ENCODE measurements at regions not wholly inside any gene's neighbourhood (a gene's known extent, or its start where the extent isn't known, plus 50 kb on each side); places are given as distances from the start of the nearest gene placed in this dataset.

- TF ChIP-seq CTCF (IDR thresholded peaks at IDR 0.05; ENCODE audit: low read depth, low read length, missing control alignments) = no peak
- no peak for DNase-seq (ENCODE audit: extremely low read depth, low read depth)
- H3K4me3 ChIP-seq (replicated peaks; ENCODE audit: low read depth, low read length) = no peak overlapping the region
These were observed 108.8 kb upstream of the EEPD1 start for GRCh38 chr7:36044101-36044892.

- no peak for DNase-seq (ENCODE audit: extremely low read depth, low read depth)
- no peak overlapping the region for H3K4me3 ChIP-seq (replicated peaks; ENCODE audit: low read depth, low read length)
- TF ChIP-seq CTCF (IDR thresholded peaks at IDR 0.05; ENCODE audit: low read depth, low read length, missing control alignments) = no peak
These were observed 107.7 kb upstream of the EEPD1 start for GRCh38 chr7:36045326-36045725.

- DNase-seq (ENCODE audit: extremely low read depth, low read depth) = no peak
- no peak overlapping the region for H3K4me3 ChIP-seq (replicated peaks; ENCODE audit: low read depth, low read length)
- no peak for TF ChIP-seq CTCF (IDR thresholded peaks at IDR 0.05; ENCODE audit: low read depth, low read length, missing control alignments)
These were observed 107.2 kb upstream of the EEPD1 start for GRCh38 chr7:36045830-36046341.

GRCh38 chr7:36047091-36047658, 105.9 kb upstream of the EEPD1 start:
- peak; percentile 33 for TF ChIP-seq CTCF (IDR thresholded peaks at IDR 0.05; ENCODE audit: low read depth, low read length, missing control alignments)
- no peak overlapping the region for H3K4me3 ChIP-seq (replicated peaks; ENCODE audit: low read depth, low read length)
- no peak for DNase-seq (ENCODE audit: extremely low read depth, low read depth)

GRCh38 chr7:36048141-36048901, 104.7 kb upstream of the EEPD1 start:
- no peak for TF ChIP-seq CTCF (IDR thresholded peaks at IDR 0.05; ENCODE audit: low read depth, low read length, missing control alignments)
- H3K4me3 ChIP-seq (replicated peaks; ENCODE audit: low read depth, low read length) = no peak overlapping the region
- DNase-seq (ENCODE audit: extremely low read depth, low read depth) = peak; percentile 45

GRCh38 chr7:36048902-36049240, 104.2 kb upstream of the EEPD1 start:
- no peak for TF ChIP-seq CTCF (IDR thresholded peaks at IDR 0.05; ENCODE audit: low read depth, low read length, missing control alignments)
- H3K4me3 ChIP-seq (replicated peaks; ENCODE audit: low read depth, low read length) = no peak overlapping the region
- DNase-seq (ENCODE audit: extremely low read depth, low read depth) = peak; percentile 11

Data from HFF-Myc (cell line).